ENCODE measurements at regions not wholly inside any gene's neighbourhood (a gene's known extent, or its start where the extent isn't known, plus 50 kb on each side); places are given as distances from the start of the nearest gene placed in this dataset.

- DNase-seq (ENCODE audit: low read depth) = no peak
Observed at GRCh38 chr6:85396159-85396808, 53.6 kb upstream of the NT5E start.

- DNase-seq (ENCODE audit: low read depth) = no peak
Observed at GRCh38 chr6:85395746-85396145, 54.1 kb upstream of the NT5E start.

GRCh38 chr6:85394853-85395538, 54.9 kb upstream of the NT5E start:
- DNase-seq (ENCODE audit: low read depth) = no peak

GRCh38 chr6:85394199-85394598, 55.7 kb upstream of the NT5E start:
- DNase-seq (ENCODE audit: low read depth) = no peak

- DNase-seq (ENCODE audit: low read depth) = no peak
Observed at GRCh38 chr6:85392379-85392778, 57.5 kb upstream of the NT5E start.

DNA sequence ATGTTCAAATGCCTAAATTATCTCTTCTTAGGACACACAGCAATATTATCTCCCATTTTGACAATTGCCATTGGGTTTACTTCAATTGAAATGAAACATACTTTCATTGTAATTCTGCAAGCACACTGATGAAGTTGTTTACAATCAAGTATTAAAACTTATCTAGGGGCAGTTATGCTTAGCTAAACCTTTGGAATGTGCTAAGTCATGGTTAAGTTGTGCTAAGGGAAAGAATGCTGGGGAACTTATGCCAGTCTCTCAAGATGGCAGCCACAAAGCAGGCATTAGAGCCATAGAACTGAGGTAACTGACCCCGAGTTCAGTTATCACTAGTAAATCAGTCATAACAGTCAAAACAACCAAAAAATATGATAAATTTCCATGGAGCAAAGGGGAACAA, 59.1 kb upstream of the NT5E start:
- no peak for DNase-seq (ENCODE audit: low read depth)

- no peak for DNase-seq (ENCODE audit: low read depth)
Observed at GRCh38 chr6:85390105-85390728, 59.7 kb upstream of the NT5E start.

DNA sequence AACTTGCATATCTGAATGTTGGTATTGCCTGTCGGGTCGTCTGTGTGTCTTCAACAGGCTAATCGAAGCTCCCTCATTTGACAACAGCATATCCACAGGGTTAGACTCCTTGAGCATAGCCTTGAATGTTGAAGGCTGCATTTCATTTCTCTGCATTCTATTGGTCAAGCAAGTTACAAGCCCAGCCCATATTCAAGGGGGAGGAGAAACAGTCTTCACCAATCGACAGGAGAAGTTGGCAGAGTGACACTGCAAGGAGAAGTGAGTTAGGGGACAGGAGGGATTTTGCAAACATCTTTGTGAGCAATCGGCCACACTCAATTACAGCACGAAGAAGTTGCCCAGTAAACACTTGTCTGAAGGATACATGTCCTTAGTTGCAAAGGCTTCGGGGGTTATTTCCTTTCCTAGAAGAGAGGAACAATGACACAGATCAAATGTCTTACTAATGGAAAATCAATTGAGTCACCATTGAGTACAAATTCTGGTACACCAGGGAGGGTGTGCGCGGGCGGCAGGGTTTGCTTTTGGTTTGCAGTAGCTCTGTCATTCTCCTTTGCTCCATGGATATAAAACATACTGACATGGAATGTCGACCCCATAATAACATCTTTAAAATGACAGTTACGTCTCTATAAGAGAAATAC, 60.6 kb upstream of the NT5E start:
- peak; percentile 9 for DNase-seq (ENCODE audit: low read depth)

GRCh38 chr6:85388531-85388930, 61.4 kb upstream of the NT5E start:
- no peak for DNase-seq (ENCODE audit: low read depth)

DNA sequence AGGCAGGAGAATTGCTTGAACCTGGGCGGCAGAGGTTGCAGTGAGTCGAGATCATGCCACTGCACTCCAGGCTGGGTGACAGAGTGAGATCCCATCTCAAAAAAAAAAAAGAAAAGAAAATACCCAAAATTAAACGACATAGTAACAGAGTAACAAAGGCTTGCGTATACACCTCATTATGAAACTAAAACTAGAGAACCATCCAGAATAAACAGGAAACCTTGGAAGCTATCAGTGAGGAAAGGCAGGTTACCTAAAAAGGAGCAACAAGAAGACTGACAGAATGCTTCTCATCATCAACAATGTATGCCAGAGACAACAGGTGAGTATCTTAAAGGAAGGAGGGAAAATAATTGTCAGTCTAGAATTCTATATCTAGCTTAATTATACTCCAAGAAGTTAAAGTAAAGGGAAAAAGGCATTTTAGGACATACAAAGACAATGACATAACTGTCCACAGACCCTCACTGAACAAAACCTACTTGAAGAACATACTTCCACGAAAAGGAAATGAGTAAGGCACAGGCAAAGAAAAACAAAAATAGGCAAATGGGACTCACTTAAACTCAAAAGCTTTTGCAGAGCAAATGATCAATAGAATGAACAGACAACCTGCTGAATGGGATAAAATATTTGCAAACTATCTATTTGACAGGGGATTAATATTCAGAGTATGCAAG, 64.1 kb upstream of the NT5E start:
- DNase-seq (ENCODE audit: low read depth) = no peak

GRCh38 chr6:85383042-85383441, 66.8 kb upstream of the NT5E start:
- no peak for DNase-seq (ENCODE audit: low read depth)

GRCh38 chr6:85382541-85382940, 67.3 kb upstream of the NT5E start:
- DNase-seq (ENCODE audit: low read depth) = no peak

- DNase-seq (ENCODE audit: low read depth) = no peak
Observed at GRCh38 chr6:85372915-85373270, 77.0 kb upstream of the NT5E start.

DNA sequence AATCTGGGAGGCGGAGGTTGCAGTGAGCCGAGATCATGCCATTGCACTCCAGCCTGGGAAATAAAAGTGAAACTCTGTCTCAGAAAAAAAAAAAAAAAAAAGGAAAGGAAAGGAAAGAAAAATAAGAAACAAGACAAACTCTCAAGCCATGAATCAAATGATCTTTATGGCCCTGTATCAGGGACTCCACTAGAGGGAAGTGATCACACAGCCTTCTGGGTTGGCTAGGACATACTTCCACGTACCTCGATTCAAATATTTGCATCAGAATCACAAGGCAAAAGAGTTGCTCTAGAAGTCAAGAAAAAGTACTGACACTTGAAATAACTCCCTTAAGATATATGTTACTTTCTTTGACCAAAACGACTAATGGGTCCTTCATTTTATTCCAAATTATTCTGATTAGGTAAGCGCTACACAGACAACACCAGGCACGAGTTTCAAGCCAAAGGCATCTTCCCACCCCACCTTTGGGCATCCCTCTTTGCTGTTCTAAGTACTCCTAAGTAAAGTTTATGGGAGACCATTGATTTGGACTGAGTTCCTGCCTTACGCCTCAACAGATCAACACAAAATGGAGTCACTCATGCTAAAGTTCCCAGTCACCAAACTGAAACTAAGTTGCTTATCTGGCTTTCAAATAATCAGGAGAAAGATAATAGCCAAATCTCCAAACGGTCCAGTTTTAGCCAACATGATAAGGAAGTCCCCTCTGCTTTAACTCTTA, 77.5 kb upstream of the NT5E start:
- DNase-seq (ENCODE audit: low read depth) = no peak

DNA sequence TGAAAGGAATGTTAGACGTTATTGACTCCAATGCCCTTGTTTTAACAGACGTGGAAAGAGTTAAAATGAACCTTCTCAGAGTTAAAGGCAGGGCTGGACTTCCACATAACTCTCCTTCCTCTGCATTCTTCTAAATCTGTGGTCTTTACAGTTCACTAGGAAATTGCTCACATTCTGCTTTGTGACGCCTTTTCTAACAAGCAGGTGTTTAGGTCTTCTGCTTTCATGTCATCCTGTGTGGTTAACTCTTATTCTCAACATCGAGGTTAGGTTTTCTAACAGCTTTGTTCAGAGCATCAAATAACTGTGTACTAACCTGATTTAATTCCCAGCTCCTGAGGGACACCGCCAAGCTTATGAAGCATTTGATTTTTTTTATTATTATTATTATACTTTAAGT, 81.3 kb upstream of the NT5E start:
- no peak for DNase-seq (ENCODE audit: low read depth)

GRCh38 chr6:85364344-85364743, 85.5 kb upstream of the NT5E start:
- no peak for DNase-seq (ENCODE audit: low read depth)

GRCh38 chr6:85363870-85364269, 86.0 kb upstream of the NT5E start:
- no peak for DNase-seq (ENCODE audit: low read depth)

DNA sequence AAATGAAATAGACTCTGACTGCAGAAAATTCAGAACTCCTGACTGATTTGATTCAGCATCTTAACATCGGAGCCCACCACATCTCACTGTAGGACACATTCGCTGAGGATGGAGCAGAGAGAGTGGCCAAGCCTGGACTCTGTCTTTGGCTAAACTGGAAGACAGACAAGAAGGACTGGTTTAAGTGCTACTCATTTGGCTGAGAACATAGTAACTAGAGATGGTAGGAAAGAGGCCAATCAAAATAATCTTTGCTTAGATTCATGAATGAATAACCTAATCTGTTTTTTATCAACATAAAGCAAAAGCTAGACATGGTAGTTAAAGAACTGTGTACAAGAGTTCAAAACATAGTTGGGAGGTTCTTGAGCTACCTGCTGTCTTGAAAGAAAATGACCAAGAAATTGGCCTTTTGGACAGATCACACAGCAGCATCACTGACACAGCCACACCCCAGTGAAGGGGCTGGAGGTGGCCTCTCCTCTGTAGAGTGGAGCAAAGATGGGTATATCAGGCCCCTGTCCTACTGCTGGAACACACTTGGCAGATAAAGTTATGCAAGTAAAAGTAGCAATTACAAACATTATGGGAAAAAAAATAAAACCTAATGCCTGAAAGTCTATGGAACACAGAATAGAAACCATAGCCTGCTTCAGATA, 87.1 kb upstream of the NT5E start:
- DNase-seq (ENCODE audit: low read depth) = no peak

DNA sequence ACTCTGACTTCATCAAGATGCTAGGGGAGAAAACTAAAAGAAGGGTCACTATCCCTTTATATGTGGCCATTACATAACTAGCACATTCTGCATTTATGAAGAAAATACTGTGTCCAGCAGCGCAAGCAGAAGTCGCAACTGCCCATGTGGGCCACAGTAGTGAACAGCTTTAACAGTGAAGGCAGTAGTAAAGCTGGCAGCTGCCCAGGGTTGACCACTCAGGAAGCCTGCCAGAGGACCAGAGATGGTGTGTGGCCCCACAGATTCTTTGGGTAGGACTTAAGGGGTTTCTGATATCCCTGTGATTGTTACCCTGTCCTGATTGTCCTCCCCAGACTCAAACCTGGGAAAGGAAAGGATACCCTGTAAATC, 88.3 kb upstream of the NT5E start:
- no peak for DNase-seq (ENCODE audit: low read depth)

DNA sequence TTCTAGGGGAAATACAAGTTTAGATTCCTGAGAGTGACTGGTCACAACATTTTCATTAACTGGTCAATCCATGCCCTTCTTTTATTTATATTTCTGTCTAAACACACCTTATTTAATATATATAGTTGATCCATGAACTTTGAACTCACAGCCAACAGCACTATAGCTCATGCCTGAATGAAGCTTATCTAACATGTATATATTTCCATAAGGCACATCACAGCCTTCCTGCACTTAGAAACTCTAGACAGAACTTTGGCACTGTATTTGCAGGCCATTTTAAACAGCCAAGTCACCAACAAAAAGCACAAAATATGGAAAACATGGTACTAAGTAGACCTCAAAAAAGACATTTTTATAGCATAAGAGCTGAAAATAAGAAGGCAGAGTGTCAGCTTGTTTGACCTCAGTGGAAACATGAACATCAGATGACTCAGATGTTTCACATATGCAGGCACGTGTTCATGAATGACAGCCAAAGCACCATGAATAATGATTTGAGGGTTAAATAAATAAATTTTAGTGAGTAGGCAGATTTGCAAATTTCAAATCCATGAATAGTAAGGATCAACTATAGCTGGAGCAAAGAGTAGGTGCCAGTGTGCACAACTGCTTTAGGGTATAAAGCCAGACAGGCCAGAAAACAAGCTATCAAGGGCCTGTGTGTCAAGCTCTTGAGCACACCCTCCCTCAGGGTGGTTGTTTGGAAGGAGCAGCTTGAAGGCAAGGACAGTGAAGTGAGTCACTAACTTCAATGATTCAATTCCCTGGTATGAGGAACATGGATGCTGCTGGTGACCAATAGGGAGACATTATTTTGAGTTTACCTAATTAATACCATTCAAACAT, 88.9 kb upstream of the NT5E start:
- no peak for DNase-seq (ENCODE audit: low read depth)

- no peak for DNase-seq (ENCODE audit: low read depth)
Observed at GRCh38 chr6:85357651-85358050, 92.2 kb upstream of the NT5E start.

Measured in activated T-cell treated with anti-CD3 and anti-CD28 coated beads for 24 hours (primary cell).